HTR-8/SVneo (cell line): ENCODE measurements at regions not wholly inside any gene's neighbourhood (a gene's known extent, or its start where the extent isn't known, plus 50 kb on each side); places are given as distances from the start of the nearest gene placed in this dataset.

ENCODE experiments used
- DNase-seq: peaks from one replicate; pipeline ENCODE4 v3.0.0; 2011; ENCODE audit warnings: low spot score, mixed read lengths; ENCODE audit not compliant: insufficient read length
- FAIRE-seq: peaks from 2 replicates; lab custom pipeline; 2011; peaks lifted over from hg19 to GRCh38; lab: Jason Lieb, UNC

DNA sequence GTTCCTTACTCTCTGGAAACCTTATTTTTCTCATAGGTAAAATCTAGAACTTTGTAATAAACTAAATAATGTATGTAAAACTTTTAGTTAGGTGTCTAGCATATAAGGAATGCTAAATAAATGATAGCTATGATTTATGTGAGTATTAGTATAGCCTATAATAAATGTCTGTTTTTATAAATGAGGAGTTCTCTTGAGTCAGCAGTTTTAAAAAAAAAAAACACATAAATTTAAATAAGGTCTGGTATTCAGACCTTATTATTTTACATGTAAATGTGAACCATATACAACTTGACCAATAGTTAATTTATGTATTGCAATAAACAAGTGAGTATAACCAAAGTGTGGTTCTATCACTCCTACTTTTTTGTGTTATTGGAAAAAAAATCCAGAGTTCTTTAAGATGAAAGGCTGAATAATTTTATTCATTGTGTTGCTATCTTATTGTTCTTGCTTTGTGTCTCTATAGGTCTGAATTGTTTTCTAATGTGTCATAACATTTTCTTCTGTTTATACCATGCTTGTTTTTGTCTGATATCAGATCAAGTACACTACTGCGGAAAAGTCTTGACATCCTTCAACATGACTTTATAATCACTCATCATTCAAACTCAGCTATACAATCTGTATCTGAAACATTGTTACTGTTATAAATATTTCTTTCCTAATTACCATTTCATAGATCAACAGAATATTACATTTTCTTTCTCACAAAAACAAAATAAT, 115.7 kb downstream of the RASSF9 start:
- FAIRE-seq (no peak), DNase-seq (no peak)

DNA sequence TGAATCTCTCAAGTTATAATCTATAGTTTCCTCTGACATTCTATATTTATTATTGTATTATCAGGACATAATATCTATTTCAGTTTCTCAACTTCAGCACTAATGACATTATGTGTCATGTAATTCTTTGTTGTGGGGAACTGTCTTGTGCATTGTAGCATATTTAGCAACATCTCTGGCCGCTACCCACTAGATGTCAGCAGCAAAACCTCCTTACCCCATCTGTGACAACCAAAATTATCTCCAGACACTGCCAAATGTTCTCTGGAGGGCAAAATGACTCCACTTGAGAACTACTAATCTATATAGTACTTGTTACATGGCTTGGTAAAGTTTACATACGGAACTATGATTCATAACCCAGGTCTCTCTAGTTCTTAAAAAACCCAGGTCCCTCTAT, 110.2 kb downstream of the RASSF9 start:
- no peak for DNase-seq

DNA sequence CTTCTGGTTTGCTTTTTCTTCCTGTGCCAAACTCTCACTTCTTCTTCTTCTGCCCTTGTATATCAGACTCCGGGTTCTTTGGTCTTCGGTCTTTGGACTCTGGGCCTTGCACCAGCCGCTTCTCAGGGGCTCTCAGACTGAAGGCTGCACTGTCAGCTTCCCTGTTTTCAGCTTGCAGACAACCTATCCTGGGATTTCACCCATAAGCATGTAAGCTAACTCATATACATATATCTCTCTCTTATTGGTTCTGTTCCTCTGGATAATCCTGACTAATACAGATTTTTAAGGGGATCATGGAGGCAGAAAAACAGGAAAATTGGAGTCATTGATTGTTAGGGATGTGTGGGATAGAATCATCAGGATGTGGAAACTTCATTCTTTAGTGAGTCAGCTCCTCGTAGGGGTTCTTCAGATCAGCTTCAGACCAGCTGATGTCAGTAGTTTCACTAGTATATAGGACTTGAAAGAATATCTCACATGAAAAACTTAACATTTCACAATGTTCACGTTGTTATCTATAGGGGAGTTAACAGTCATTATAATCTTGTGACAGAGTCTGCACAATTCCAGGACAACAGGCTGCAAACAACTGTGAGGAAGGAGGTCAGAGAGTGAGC, 102.9 kb downstream of the RASSF9 start:
- DNase-seq (no peak), FAIRE-seq (no peak)

More for the DNA sequence above, 110.2 kb downstream of the RASSF9 start:
- no peak for FAIRE-seq

DNA sequence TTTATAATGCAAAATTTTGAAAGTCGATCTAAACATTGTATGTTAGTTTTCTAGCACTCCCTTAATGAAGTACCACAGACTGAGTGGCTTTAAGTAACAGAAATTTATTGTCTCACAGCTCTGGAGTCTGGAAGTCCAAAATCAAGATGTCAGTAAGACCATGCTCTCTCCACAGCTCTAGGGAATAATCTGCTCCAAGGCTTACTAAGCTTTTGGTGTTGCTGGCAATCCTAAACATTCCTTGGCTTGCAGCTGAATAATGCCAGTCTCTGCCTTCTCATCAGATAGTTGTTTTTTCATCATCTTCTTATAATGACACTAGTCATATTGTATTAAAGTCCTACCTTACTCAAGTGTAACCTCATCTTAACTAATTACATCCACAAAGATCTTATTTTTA, 102.2 kb downstream of the RASSF9 start:
- no peak for FAIRE-seq

DNA sequence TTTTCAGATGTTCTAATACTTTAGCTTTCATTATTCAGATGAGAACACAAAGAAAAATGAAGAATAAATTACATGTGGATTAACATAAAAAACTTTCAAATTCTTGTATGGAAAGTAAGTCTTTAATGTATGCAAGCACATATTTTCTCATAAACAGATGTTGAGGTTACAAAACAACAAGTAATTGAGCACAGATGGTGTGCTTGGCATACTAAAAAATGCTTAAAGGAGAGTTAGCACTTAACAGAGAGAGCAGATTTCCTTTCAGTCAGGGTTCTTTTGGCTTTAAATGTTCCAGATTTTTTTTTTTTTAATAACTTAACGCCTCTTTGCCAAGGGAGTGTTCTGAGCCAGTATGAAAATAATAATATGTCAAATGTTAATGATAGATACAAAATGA, 96.0 kb downstream of the RASSF9 start:
- no peak for FAIRE-seq
- DNase-seq = no peak

More for the DNA sequence above, 102.2 kb downstream of the RASSF9 start:
- no peak for DNase-seq

DNA sequence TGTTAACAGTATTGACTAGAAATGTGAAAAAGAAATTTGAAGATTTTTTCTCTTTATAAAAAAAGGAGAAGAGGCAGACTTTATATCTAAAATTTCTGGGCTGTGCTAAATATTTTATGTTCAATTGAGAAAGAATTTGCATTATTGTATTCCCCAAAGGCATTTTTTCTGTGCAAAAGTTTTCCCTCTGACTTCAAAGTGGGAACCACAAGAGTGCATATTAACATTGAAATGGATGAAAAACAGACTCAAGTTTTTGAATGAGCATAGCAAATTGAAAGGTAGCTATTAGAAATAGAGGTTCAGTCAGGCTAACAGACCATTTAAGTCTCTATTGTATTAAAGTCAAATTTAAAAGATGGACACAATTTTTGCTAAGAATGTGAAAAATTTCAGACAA, 95.2 kb downstream of the RASSF9 start:
- no peak for DNase-seq
- no peak for FAIRE-seq

DNA sequence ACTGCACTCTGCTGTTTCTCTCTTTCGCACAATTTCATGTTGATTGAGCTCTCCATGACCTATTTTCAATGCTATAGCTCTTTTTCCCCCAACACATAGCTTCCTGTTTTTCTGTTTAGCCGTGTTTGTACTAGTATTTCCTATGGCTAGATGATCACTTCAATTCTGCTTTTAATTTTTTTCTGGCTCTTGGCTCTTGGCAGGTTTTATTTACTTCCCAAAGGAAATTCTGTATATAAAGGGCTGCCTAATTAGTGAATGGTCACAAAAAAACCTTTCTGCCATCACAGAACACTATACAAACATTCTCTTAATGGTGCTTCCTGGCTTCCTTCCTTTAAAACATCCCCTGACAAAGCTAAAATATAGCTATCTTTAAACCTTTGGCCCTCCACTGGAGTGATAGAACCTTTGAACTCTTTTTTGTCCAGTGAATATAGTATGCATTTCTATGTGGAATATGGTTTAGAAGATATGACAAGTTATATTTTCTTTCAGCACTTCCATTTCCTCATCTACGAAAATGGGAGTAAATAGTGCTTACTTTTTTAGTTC, 88.2 kb downstream of the RASSF9 start:
- no peak for FAIRE-seq
- DNase-seq = no peak
